ENCODE measurements at regions not wholly inside any gene's neighbourhood (a gene's known extent, or its start where the extent isn't known, plus 50 kb on each side); places are given as distances from the start of the nearest gene placed in this dataset.

DNA sequence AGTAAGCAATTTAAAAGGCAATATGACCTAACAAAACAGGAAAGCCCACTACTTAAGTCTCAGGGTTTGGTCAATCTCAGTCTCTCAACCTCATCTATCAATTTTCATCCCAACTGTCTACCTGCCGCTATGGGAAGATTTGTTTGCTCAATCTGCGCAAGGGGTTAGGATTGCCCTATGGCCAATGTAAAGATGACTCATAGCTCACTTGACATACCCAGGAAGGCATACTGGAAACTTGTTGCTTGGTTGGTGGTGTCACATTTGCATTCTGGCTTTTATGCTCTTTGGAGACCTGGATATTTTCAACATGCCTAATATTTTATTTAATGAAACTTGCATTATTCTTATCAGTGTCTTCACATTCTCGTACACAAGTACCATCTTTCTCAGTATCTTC lies 78.1 kb upstream of the TMEM196 start:
- Histone ChIP-seq H3K27me3 (ENCODE audit: low read depth, low read length) (no peaks in the 10 kb centered on the region), H3K4me1 (ENCODE audit: low read length) (no peaks in the 10 kb centered on the region), H3K4me2 (ENCODE audit: low read length) (no peak overlapping the region), H3K9me3 (ENCODE audit: insufficient read depth, low read length) (no peaks in the 10 kb centered on the region), H3K27ac (ENCODE audit: low read length) (no peak overlapping the region), H3K4me3 (ENCODE audit: low read length) (no peak overlapping the region), H3K36me3 (replicated peaks; ENCODE audit: low read depth, low read length) (no peaks in the 10 kb centered on the region), H4K20me1 (ENCODE audit: insufficient read depth, low read length) (no peaks in the 10 kb centered on the region), H3K79me2 (ENCODE audit: low read length) (no peaks in the 10 kb centered on the region), H2AFZ (ENCODE audit: low read depth, low read length) (no peak overlapping the region), H3K9ac (ENCODE audit: low read length) (no peak overlapping the region)
- TF ChIP-seq, protein P1, sequence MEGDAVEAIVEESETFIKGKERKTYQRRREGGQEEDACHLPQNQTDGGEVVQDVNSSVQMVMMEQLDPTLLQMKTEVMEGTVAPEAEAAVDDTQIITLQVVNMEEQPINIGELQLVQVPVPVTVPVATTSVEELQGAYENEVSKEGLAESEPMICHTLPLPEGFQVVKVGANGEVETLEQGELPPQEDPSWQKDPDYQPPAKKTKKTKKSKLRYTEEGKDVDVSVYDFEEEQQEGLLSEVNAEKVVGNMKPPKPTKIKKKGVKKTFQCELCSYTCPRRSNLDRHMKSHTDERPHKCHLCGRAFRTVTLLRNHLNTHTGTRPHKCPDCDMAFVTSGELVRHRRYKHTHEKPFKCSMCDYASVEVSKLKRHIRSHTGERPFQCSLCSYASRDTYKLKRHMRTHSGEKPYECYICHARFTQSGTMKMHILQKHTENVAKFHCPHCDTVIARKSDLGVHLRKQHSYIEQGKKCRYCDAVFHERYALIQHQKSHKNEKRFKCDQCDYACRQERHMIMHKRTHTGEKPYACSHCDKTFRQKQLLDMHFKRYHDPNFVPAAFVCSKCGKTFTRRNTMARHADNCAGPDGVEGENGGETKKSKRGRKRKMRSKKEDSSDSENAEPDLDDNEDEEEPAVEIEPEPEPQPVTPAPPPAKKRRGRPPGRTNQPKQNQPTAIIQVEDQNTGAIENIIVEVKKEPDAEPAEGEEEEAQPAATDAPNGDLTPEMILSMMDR (IDR thresholded peaks at IDR 0.05; ENCODE audit: low read depth, low read length) = no peak
- no peak for TF ChIP-seq EZH2phosphoT487 (IDR thresholded peaks at IDR 0.05; ENCODE audit: low read depth)

DNA sequence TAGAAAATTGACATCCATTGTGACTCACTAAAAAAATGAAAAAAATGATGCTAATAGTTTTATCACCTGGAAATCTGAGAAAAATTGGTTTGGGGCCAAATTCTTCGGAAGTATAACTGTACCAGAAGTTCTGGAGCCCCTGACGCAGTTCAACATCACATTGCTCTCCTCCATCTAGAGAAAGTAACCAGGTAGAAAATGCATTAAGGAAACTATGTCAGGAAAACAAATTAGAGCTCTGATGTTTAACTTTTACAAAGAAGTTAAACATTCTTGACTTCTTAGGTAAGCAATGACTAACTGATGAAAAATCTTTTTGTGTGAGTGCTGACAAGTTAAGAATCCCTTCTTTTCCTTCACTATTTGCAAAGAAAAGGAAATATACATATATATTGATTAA lies 61.1 kb upstream of the TMEM196 start:
- Histone ChIP-seq H3K36me3 (replicated peaks; ENCODE audit: low read depth, low read length) (no peaks in the 10 kb centered on the region), H3K27ac (ENCODE audit: low read length) (no peak overlapping the region), H3K79me2 (ENCODE audit: low read length) (no peaks in the 10 kb centered on the region), H3K4me2 (ENCODE audit: low read length) (no peak overlapping the region), H2AFZ (ENCODE audit: low read depth, low read length) (no peak overlapping the region), H3K9me3 (ENCODE audit: insufficient read depth, low read length) (no peaks in the 10 kb centered on the region), H4K20me1 (ENCODE audit: insufficient read depth, low read length) (no peaks in the 10 kb centered on the region), H3K27me3 (ENCODE audit: low read depth, low read length) (no peaks in the 10 kb centered on the region), H3K4me3 (ENCODE audit: low read length) (no peak overlapping the region), H3K4me1 (ENCODE audit: low read length) (no peaks in the 10 kb centered on the region), H3K9ac (ENCODE audit: low read length) (no peak overlapping the region)
- no peak for TF ChIP-seq EZH2phosphoT487 (IDR thresholded peaks at IDR 0.05; ENCODE audit: low read depth)
- TF ChIP-seq, protein P1 (IDR thresholded peaks at IDR 0.05; ENCODE audit: low read depth, low read length) = no peak

DNA sequence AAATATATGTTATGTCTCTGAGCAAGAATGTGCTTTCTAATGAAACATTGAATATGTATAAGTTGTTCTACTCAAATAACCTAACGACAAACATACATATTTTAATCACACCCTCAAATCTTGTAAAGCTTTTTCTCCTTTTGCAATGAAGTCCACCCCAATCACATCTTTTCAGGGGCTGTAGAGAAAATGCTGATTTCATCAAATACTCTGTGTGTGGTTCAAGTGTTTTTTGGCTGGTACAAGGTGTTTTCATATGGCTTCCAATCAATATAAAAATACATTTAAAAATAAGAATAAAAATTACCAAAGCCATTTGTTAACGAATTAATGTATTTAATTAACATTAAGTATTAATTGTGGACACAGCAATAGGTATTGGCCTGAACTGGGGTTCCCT lies 57.2 kb upstream of the TMEM196 start:
- Histone ChIP-seq H3K79me2 (ENCODE audit: low read length) (no peaks in the 10 kb centered on the region), H2AFZ (ENCODE audit: low read depth, low read length) (no peak overlapping the region)

More for the DNA sequence above, 57.2 kb upstream of the TMEM196 start:
- no peak overlapping the region for H3K4me2 ChIP-seq (ENCODE audit: low read length)
- no peak overlapping the region for H3K4me3 ChIP-seq (ENCODE audit: low read length)
- H3K4me1 ChIP-seq (ENCODE audit: low read length) = no peaks in the 10 kb centered on the region
- H3K27ac ChIP-seq (ENCODE audit: low read length) = no peak overlapping the region
- no peaks in the 10 kb centered on the region for H3K27me3 ChIP-seq (ENCODE audit: low read depth, low read length)
- no peaks in the 10 kb centered on the region for H3K36me3 ChIP-seq (replicated peaks; ENCODE audit: low read depth, low read length)
- H3K9ac ChIP-seq (ENCODE audit: low read length) = no peak overlapping the region
- no peaks in the 10 kb centered on the region for H3K9me3 ChIP-seq (ENCODE audit: insufficient read depth, low read length)
- no peak for TF ChIP-seq EZH2phosphoT487 (IDR thresholded peaks at IDR 0.05; ENCODE audit: low read depth)
- H4K20me1 ChIP-seq (ENCODE audit: insufficient read depth, low read length) = no peaks in the 10 kb centered on the region

Measured in OCI-LY3 (cell line).